ENCODE measurements at regions not wholly inside any gene's neighbourhood (a gene's known extent, or its start where the extent isn't known, plus 50 kb on each side); places are given as distances from the start of the nearest gene placed in this dataset.

DNA sequence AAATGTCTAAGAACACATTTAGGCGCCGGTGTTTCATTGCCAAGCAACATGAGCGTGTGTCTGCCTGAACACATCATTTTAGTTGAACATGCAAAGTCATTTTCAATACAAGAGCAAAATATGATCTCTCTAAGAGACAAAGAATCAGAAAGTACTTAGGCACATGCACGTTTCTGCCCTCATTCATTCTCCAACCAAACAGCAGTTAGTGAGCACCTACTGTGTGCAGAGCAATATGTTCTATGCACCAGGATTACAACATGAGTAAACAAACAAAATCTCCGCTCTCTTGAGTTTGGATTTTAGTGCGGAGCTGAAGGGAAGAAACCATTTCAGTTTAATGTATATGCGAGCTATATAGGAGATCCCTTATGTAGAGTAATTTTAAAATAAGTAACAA lies 71.6 kb upstream of the KLF6 start:
- H3K4me1 Mint-ChIP-seq: peaks cover 14% of the 10 kb centered on the region

DNA sequence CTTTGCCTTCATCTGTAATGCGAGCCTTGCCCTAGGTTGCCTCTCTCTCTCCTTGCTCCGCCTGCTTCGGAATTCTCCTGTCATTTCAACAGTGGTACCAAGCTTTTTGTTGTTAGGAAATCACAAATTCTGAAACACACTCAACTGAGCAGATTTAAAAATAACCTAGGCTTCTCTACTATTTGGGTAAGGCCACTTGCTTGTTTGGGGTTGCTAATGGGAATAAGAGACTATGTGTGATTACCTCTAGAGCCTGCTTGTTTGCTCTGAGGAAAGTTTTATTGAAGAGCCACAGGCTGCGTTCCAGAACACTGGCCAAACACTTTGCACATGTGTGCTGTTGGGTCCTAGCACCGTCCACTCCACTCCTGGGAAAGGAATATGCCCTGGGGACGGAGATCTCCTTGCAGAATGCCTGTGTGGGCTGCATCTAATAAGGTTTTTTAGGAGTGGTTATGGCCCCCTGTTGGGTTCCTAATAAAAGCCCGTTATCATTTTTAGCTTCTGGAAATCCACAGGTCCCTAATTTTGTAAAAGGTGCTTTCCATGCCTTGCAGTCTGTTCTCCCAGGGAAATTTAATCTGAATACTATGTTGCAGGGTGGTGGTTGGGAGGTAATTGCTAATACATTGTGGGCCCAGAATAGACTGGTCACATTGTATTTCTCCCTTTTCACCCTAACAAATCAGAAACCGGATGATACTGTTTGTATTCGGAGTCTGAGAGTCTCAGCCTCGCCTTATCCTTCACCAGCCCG lies 68.7 kb upstream of the KLF6 start:
- intact Hi-C loops (cut with micrococcal nuclease): no loop called here
- CTCF ChIA-PET: no interaction called here
- Mint-ChIP-seq H3K4me1 (peaks cover 32% of the 10 kb centered on the region), H3K4me3 (no peak overlapping the region), H3K27me3 (no peaks in the 10 kb centered on the region), H3K27ac (peak overlapping the region; percentile 5), H3K9me3 (ENCODE audit: insufficient read depth) (no peaks in the 10 kb centered on the region)
- Histone ChIP-seq H2AFZ (ENCODE audit: insufficient read depth, low read depth, low read length, poor library complexity, severe bottlenecking) (no peak overlapping the region), H3K79me2 (ENCODE audit: control insufficient read depth, insufficient read depth, low read length) (no peaks in the 10 kb centered on the region), H3K27ac (ENCODE audit: low read length in 2 of 2) (no peak overlapping the region), H3K27me3 (replicated peaks in 1 of 4; ENCODE audit: control extremely low read depth in 1 of 4, control insufficient read depth in 3 of 4, insufficient read depth in 4 of 4, low read length in 3 of 4) (no peaks in the 10 kb centered on the region), H3K4me3 (ENCODE audit: control extremely low read depth in 1 of 5, extremely low read depth in 1 of 5, insufficient read depth in 1 of 5, low read depth in 2 of 5, low read length in 4 of 5) (no peak overlapping the region), H3K4me2 (replicated peaks; ENCODE audit: low read depth, low read length, poor library complexity, severe bottlenecking) (no peak overlapping the region), H3K36me3 (replicated peaks in 1 of 2; ENCODE audit: control extremely low read depth in 1 of 2, control insufficient read depth in 1 of 2, extremely low read depth in 1 of 2, insufficient read depth in 2 of 2, low read length in 1 of 2) (no peaks in the 10 kb centered on the region), H3K9me3 (ENCODE audit: control extremely low read depth in 1 of 3, control insufficient read depth in 2 of 3, insufficient read depth in 1 of 3, low read length in 2 of 3) (no peaks in the 10 kb centered on the region), H3K9ac (ENCODE audit: low read length) (no peak overlapping the region), H3K4me1 (ENCODE audit: control insufficient read depth in 2 of 2, insufficient read depth in 2 of 2, low read length in 2 of 2) (peaks cover 15 to 22% of the 10 kb centered on the region in 2 donors), H4K20me1 (ENCODE audit: control insufficient read depth, insufficient read depth, low read length, poor library complexity, severe bottlenecking) (no peaks in the 10 kb centered on the region)
- DNase-seq: no peak
- ATAC-seq (ENCODE audit: low read depth): no peak
- POLR2A ChIA-PET: no interaction called here
- 100% methylated on average over 7 of the region's 11 CpGs for WGBS (ENCODE audit: insufficient coverage)
- TF ChIP-seq, protein P1, sequence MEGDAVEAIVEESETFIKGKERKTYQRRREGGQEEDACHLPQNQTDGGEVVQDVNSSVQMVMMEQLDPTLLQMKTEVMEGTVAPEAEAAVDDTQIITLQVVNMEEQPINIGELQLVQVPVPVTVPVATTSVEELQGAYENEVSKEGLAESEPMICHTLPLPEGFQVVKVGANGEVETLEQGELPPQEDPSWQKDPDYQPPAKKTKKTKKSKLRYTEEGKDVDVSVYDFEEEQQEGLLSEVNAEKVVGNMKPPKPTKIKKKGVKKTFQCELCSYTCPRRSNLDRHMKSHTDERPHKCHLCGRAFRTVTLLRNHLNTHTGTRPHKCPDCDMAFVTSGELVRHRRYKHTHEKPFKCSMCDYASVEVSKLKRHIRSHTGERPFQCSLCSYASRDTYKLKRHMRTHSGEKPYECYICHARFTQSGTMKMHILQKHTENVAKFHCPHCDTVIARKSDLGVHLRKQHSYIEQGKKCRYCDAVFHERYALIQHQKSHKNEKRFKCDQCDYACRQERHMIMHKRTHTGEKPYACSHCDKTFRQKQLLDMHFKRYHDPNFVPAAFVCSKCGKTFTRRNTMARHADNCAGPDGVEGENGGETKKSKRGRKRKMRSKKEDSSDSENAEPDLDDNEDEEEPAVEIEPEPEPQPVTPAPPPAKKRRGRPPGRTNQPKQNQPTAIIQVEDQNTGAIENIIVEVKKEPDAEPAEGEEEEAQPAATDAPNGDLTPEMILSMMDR (IDR thresholded peaks at IDR 0.05): no peak
- no peak for TF ChIP-seq EZH2 (IDR thresholded peaks at IDR 0.05; ENCODE audit: borderline replicate concordance, insufficient read depth, low read depth, low read length, poor library complexity, severe bottlenecking)

More for the DNA sequence above, 71.6 kb upstream of the KLF6 start:
- no peak overlapping the region for H3K9ac ChIP-seq (ENCODE audit: low read length)
- H3K27ac ChIP-seq (ENCODE audit: low read length in 2 of 2): no peak overlapping the region
- no peak for TF ChIP-seq EZH2 (IDR thresholded peaks at IDR 0.05; ENCODE audit: borderline replicate concordance, insufficient read depth, low read depth, low read length, poor library complexity, severe bottlenecking)
- TF ChIP-seq, protein P1 (IDR thresholded peaks at IDR 0.05): no peak
- no peaks in the 10 kb centered on the region for H4K20me1 ChIP-seq (ENCODE audit: control insufficient read depth, insufficient read depth, low read length, poor library complexity, severe bottlenecking)
- CTCF ChIA-PET: interaction anchor here (0.7 kb wide), 1 partner anchor 13 kb away, joined by 3 read pairs; no protein-coding TSS in a partner anchor
- H3K9me3 Mint-ChIP-seq (ENCODE audit: insufficient read depth): no peaks in the 10 kb centered on the region
- peaks cover 5 to 10% of the 10 kb centered on the region in 2 donors for H3K4me1 ChIP-seq (ENCODE audit: control insufficient read depth in 2 of 2, insufficient read depth in 2 of 2, low read length in 2 of 2)
- no peaks in the 10 kb centered on the region for H3K9me3 ChIP-seq (ENCODE audit: control extremely low read depth in 1 of 3, control insufficient read depth in 2 of 3, insufficient read depth in 1 of 3, low read length in 2 of 3)
- no peaks in the 10 kb centered on the region for H3K79me2 ChIP-seq (ENCODE audit: control insufficient read depth, insufficient read depth, low read length)
- intact Hi-C loops (cut with micrococcal nuclease): no loop called here
- DNase-seq (no peak), ATAC-seq (ENCODE audit: low read depth) (no peak)
- 98% methylated on average over 4 of the region's 7 CpGs for WGBS (ENCODE audit: insufficient coverage)
- no peaks in the 10 kb centered on the region for H3K27me3 ChIP-seq (replicated peaks in 1 of 4; ENCODE audit: control extremely low read depth in 1 of 4, control insufficient read depth in 3 of 4, insufficient read depth in 4 of 4, low read length in 3 of 4)
- no peaks in the 10 kb centered on the region for H3K36me3 ChIP-seq (replicated peaks in 1 of 2; ENCODE audit: control extremely low read depth in 1 of 2, control insufficient read depth in 1 of 2, extremely low read depth in 1 of 2, insufficient read depth in 2 of 2, low read length in 1 of 2)
- no peak overlapping the region for H3K4me3 Mint-ChIP-seq
- H3K4me3 ChIP-seq (ENCODE audit: control extremely low read depth in 1 of 5, extremely low read depth in 1 of 5, insufficient read depth in 1 of 5, low read depth in 2 of 5, low read length in 4 of 5): no peak overlapping the region
- no peak overlapping the region for H2AFZ ChIP-seq (ENCODE audit: insufficient read depth, low read depth, low read length, poor library complexity, severe bottlenecking)
- H3K27me3 Mint-ChIP-seq: no peaks in the 10 kb centered on the region
- H3K27ac Mint-ChIP-seq: no peak overlapping the region
- POLR2A ChIA-PET: no interaction called here
- H3K4me2 ChIP-seq (replicated peaks; ENCODE audit: low read depth, low read length, poor library complexity, severe bottlenecking): no peak overlapping the region

Data from B cell (primary cell).